ENCODE measurements at regions not wholly inside any gene's neighbourhood (a gene's known extent, or its start where the extent isn't known, plus 50 kb on each side); places are given as distances from the start of the nearest gene placed in this dataset.

- DNase-seq (ENCODE audit: low read depth in 1 of 2, low spot score in 1 of 2), result no peak
- no peak for TF ChIP-seq REST (IDR thresholded peaks at IDR 0.05; ENCODE audit: insufficient replicate concordance, low read depth)
- TF ChIP-seq CTCF (IDR thresholded peaks at IDR 0.05; ENCODE audit: insufficient read depth, low read length), result no peak
- no peak for TF ChIP-seq POLR2AphosphoS5 (IDR thresholded peaks at IDR 0.05; ENCODE audit: low read depth)
- no peak for TF ChIP-seq SPI1 (IDR thresholded peaks at IDR 0.05; ENCODE audit: borderline replicate concordance, low read depth)
- no peak for TF ChIP-seq GABPA (IDR thresholded peaks at IDR 0.05; ENCODE audit: low read depth)
Observed at GRCh38 chr19:27652281-27652680, 1560.7 kb downstream of the UQCRFS1 start.

GRCh38 chr19:27647423-27647822 is 1565.5 kb downstream of the UQCRFS1 start:
- H3K4me3 ChIP-seq (replicated peaks; ENCODE audit: insufficient read depth, low read length), result no peak overlapping the region
- TF ChIP-seq SPI1 (IDR thresholded peaks at IDR 0.05; ENCODE audit: borderline replicate concordance, low read depth), result no peak
- no peak for TF ChIP-seq GABPA (IDR thresholded peaks at IDR 0.05; ENCODE audit: low read depth)
- no peak for TF ChIP-seq REST (IDR thresholded peaks at IDR 0.05; ENCODE audit: insufficient replicate concordance, low read depth)
- no peak for TF ChIP-seq POLR2AphosphoS5 (IDR thresholded peaks at IDR 0.05; ENCODE audit: low read depth)
- no peak for TF ChIP-seq CTCF (IDR thresholded peaks at IDR 0.05; ENCODE audit: insufficient read depth, low read length)
- no peak for DNase-seq (ENCODE audit: low read depth in 1 of 2, low spot score in 1 of 2)
- H3K27ac ChIP-seq (replicated peaks), result no peak overlapping the region
- H3K27me3 ChIP-seq (ENCODE audit: insufficient read depth, poor library complexity, severe bottlenecking), result no peaks in the 10 kb centered on the region

More at GRCh38 chr19:27652281-27652680, 1560.7 kb downstream of the UQCRFS1 start:
- Histone ChIP-seq H3K4me3 (replicated peaks; ENCODE audit: insufficient read depth, low read length) (no peak overlapping the region), H3K27me3 (ENCODE audit: insufficient read depth, poor library complexity, severe bottlenecking) (no peaks in the 10 kb centered on the region), H3K27ac (replicated peaks) (no peak overlapping the region)

GRCh38 chr19:27635401-27635800 is 1577.5 kb downstream of the UQCRFS1 start:
- no peak overlapping the region for H3K4me3 ChIP-seq (replicated peaks; ENCODE audit: insufficient read depth, low read length)
- DNase-seq (ENCODE audit: low read depth in 1 of 2, low spot score in 1 of 2), result no peak

More at GRCh38 chr19:27635401-27635800, 1577.5 kb downstream of the UQCRFS1 start:
- H3K27ac ChIP-seq (replicated peaks), result no peak overlapping the region
- TF ChIP-seq REST (IDR thresholded peaks at IDR 0.05; ENCODE audit: insufficient replicate concordance, low read depth) (no peak), GABPA (IDR thresholded peaks at IDR 0.05; ENCODE audit: low read depth) (no peak), SPI1 (IDR thresholded peaks at IDR 0.05; ENCODE audit: borderline replicate concordance, low read depth) (no peak), CTCF (IDR thresholded peaks at IDR 0.05; ENCODE audit: insufficient read depth, low read length) (no peak), POLR2AphosphoS5 (IDR thresholded peaks at IDR 0.05; ENCODE audit: low read depth) (no peak)
- no peaks in the 10 kb centered on the region for H3K27me3 ChIP-seq (ENCODE audit: insufficient read depth, poor library complexity, severe bottlenecking)
